Sigmoid colon (tissue), 4 donors: ENCODE measurements at regions not wholly inside any gene's neighbourhood (a gene's known extent, or its start where the extent isn't known, plus 50 kb on each side); places are given as distances from the start of the nearest gene placed in this dataset.

Source experiments
- CTCF ChIP-seq, 4 experiments: fragments of 450-650 bp in 3 of 4; fragments of 200-600 bp in 1 of 4; IDR thresholded peaks; one replicate each; pipeline ENCODE4 v1.5.1; 2016 to 2019; ENCODE audit warnings: antibody characterized with exemption in 4 of 4, mild to moderate bottlenecking in 3 of 4, moderate library complexity in 2 of 4
- EP300 ChIP-seq, 4 donors: sonication (generic); formaldehyde crosslinking; IDR thresholded peaks; one replicate each; pipeline ENCODE4 v1.6.1; 2017; ENCODE audit warnings: antibody characterized with exemption in 4 of 4
- POLR2A ChIP-seq, 2 donors: fragments of 450-650 bp; IDR thresholded peaks; one replicate each; pipeline ENCODE4 v1.6.1; 2016; ENCODE audit warnings: antibody characterized with exemption in 2 of 2, mild to moderate bottlenecking in 2 of 2, moderate library complexity in 2 of 2
- POLR2AphosphoS5 ChIP-seq, 4 donors: sonication (generic); formaldehyde crosslinking; IDR thresholded peaks; one replicate each; pipeline ENCODE4 v1.6.1; 2017; ENCODE audit warnings: antibody characterized with exemption in 4 of 4

- TF ChIP-seq POLR2AphosphoS5 (IDR thresholded peaks at IDR 0.05), result no peak
- no peak for TF ChIP-seq CTCF (IDR thresholded peaks at IDR 0.05)
- no peak for TF ChIP-seq POLR2A (IDR thresholded peaks at IDR 0.05)
- TF ChIP-seq EP300 (IDR thresholded peaks at IDR 0.05), result no peak
Measured at GRCh38 chr2:187719510-187719909, 165.3 kb upstream of the TFPI start.
